GM04503 (cell line): ENCODE measurements at regions not wholly inside any gene's neighbourhood (a gene's known extent, or its start where the extent isn't known, plus 50 kb on each side); places are given as distances from the start of the nearest gene placed in this dataset.

Source experiments
- DNase-seq: peaks from one replicate; pipeline ENCODE4 v3.0.0-alpha.2; 2012; ENCODE audit warnings: low read depth

- DNase-seq: no peak
These were observed 226.0 kb upstream of the NFE2L3 start for GRCh38 chr7:25926009-25926408.

- no peak for DNase-seq
These were observed 225.5 kb upstream of the NFE2L3 start for GRCh38 chr7:25926451-25926850.

- no peak for DNase-seq
These were observed 224.9 kb upstream of the NFE2L3 start for GRCh38 chr7:25926891-25927625.

GRCh38 chr7:25927626-25927978 lies 224.4 kb upstream of the NFE2L3 start:
- DNase-seq: no peak

- no peak for DNase-seq
These were observed 223.3 kb upstream of the NFE2L3 start for GRCh38 chr7:25928549-25929330.

GRCh38 chr7:25929448-25929847 lies 222.6 kb upstream of the NFE2L3 start:
- DNase-seq: no peak

- DNase-seq: no peak
These were observed 221.4 kb upstream of the NFE2L3 start for GRCh38 chr7:25930492-25931048.

- no peak for DNase-seq
These were observed 220.8 kb upstream of the NFE2L3 start for GRCh38 chr7:25931156-25931555.

- no peak for DNase-seq
These were observed 218.1 kb upstream of the NFE2L3 start for GRCh38 chr7:25933921-25934320.

- DNase-seq: no peak
These were observed 211.7 kb upstream of the NFE2L3 start for GRCh38 chr7:25940086-25940906.

- DNase-seq: no peak
These were observed 207.1 kb upstream of the NFE2L3 start for GRCh38 chr7:25944777-25945515.

GRCh38 chr7:25945608-25946007 lies 206.4 kb upstream of the NFE2L3 start:
- no peak for DNase-seq

GRCh38 chr7:25946181-25946580 lies 205.8 kb upstream of the NFE2L3 start:
- no peak for DNase-seq

GRCh38 chr7:25947669-25948516 lies 204.1 kb upstream of the NFE2L3 start:
- DNase-seq: no peak

- DNase-seq: no peak
These were observed 202.1 kb upstream of the NFE2L3 start for GRCh38 chr7:25949736-25950487.

GRCh38 chr7:25950488-25951413 lies 201.2 kb upstream of the NFE2L3 start:
- peak; percentile 17 for DNase-seq

- DNase-seq: no peak
These were observed 200.4 kb upstream of the NFE2L3 start for GRCh38 chr7:25951414-25952260.
